ENCODE measurements at regions not wholly inside any gene's neighbourhood (a gene's known extent, or its start where the extent isn't known, plus 50 kb on each side); places are given as distances from the start of the nearest gene placed in this dataset.
"Not testable (repeated sequence)": the region's sequence is repeated elsewhere in the genome, so short reads cannot be mapped to it uniquely, and the experiment has no call there.

DNA sequence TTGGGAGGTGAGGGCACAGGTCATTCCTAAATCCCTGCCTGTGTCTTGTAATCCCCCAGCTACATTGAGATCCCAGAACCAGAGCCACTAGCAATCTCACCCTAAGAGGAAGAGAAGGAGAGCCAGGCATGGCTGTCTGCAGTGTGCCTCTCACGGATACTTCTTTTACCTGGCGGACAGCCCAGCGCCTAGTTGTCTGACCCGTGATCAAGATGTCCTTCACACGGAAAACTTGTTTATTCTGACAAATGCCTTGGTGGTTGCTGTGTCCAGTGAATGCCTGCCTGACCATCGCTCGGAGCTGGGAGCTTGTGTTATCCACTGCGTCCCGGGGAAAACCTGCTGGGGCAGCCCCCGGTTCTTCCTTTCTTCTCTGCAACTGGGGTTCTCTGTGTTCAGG, 140.5 kb upstream of the WSCD1 start:
- Histone ChIP-seq H3K9me3 (no peaks in the 10 kb centered on the region), H3K4me1 (no peaks in the 10 kb centered on the region), H3K27me3 (no peaks in the 10 kb centered on the region), H3K36me3 (no peaks in the 10 kb centered on the region), H3K4me3 (ENCODE audit: low read depth, low read length) (no peak overlapping the region)
- DNase-seq, result no peak
- no peak for TF ChIP-seq CTCF (IDR thresholded peaks at IDR 0.05; ENCODE audit: low read depth, low read length)

GRCh38 chr17:5930555-5930954, 139.6 kb upstream of the WSCD1 start:
- H3K4me3 ChIP-seq (ENCODE audit: low read depth, low read length); DNase-seq; H3K27me3 ChIP-seq; H3K9me3 ChIP-seq; H3K4me1 ChIP-seq; H3K36me3 ChIP-seq: not testable (repeated sequence)

DNA sequence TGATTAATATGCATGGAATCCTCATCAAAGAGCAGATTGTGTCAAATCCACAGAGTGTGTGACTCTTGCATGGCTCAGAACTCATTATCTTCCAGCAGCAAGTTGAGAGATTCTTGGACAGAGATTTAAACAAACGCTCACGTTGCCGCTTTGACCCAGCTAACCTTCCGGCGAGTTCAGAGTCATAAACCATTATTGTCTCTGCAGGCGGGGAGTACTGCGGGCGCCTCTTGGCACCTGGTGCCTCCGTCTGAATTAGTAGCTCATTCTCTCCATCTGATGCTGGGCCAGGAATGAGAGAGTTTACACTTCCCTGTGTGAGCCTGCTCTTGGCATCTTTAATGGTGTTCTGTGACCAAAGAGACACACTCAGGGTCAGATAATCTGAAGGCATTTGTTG, 138.6 kb upstream of the WSCD1 start:
- H3K36me3 ChIP-seq, result no peaks in the 10 kb centered on the region
- H3K4me3 ChIP-seq (ENCODE audit: low read depth, low read length), result no peak overlapping the region
- no peaks in the 10 kb centered on the region for H3K9me3 ChIP-seq
- H3K4me1 ChIP-seq, result no peaks in the 10 kb centered on the region
- no peak for DNase-seq
- TF ChIP-seq CTCF (IDR thresholded peaks at IDR 0.05; ENCODE audit: low read depth, low read length), result no peak
- H3K27me3 ChIP-seq, result no peaks in the 10 kb centered on the region

DNA sequence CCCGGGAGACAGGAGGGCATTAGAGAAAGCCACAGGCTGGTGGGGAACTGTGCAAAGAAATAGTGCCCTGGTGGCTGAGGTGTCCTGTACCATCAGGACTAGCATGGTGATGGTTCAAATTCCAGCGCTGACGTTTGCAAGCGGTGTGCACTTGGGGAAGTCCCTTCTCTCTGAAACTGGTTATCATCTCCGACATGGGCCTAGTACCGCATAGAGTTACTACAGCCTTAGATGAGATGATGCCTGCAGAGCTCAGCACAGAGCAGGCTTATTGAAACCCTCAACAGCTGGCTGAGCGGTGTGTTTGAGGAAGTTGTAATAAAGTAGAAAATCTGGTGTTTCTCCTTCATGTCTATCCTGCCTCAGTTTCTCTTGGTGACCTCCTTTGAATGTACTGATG, 136.7 kb upstream of the WSCD1 start:
- TF ChIP-seq CTCF (IDR thresholded peaks at IDR 0.05; ENCODE audit: low read depth, low read length), result no peak
- Histone ChIP-seq H3K27me3 (no peaks in the 10 kb centered on the region), H3K4me1 (no peaks in the 10 kb centered on the region), H3K9me3 (no peaks in the 10 kb centered on the region), H3K4me3 (ENCODE audit: low read depth, low read length) (no peak overlapping the region), H3K36me3 (no peaks in the 10 kb centered on the region)
- DNase-seq, result no peak

DNA sequence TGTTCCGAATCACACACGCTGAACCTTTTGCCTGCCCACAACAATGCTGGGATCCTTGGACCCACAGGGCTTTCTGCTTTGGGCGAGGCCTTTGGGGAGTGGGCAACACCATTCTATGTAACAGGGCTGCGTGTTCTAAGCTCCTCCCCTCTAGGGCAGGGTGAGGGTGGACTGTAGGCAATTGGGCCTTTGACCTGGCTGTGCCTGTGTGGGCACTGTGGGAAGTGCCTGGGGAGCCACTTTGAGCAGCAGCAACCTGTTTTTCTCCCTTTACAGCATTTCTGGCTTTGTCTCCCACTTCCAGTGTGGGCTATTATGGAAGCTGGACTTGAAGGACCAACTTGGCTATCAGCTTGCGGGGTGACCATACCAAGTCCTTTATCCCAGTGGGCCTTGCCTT, 128.9 kb upstream of the WSCD1 start:
- Histone ChIP-seq H3K27me3 (no peaks in the 10 kb centered on the region), H3K36me3 (no peaks in the 10 kb centered on the region), H3K9me3 (no peaks in the 10 kb centered on the region), H3K4me3 (ENCODE audit: low read depth, low read length) (no peak overlapping the region), H3K4me1 (no peaks in the 10 kb centered on the region)
- no peak for TF ChIP-seq CTCF (IDR thresholded peaks at IDR 0.05; ENCODE audit: low read depth, low read length)
- DNase-seq, result no peak

DNA sequence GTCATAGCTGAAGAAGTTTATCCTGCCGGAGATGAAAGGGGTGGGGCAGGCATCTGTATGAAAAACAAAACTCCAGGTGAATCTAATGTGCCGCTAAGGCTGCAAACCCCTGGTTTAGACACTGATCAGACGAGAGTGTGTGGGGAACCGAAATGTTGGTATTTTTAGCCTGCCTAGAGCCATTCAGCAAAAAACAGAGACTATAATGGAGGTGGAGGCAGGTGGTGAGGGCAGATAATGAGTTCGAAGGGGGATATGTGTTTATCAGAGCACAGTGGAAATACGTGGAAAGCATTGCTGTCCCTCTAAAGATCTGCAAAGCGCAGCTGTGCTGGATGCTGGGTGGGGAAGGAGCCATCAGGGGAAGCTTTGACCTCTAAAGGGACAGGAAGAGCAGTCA, 127.5 kb upstream of the WSCD1 start:
- H3K27me3 ChIP-seq, result no peaks in the 10 kb centered on the region
- H3K4me3 ChIP-seq (ENCODE audit: low read depth, low read length), result no peak overlapping the region
- H3K36me3 ChIP-seq, result no peaks in the 10 kb centered on the region
- no peak for DNase-seq
- no peak for TF ChIP-seq CTCF (IDR thresholded peaks at IDR 0.05; ENCODE audit: low read depth, low read length)
- H3K9me3 ChIP-seq, result no peaks in the 10 kb centered on the region
- H3K4me1 ChIP-seq, result no peaks in the 10 kb centered on the region

DNA sequence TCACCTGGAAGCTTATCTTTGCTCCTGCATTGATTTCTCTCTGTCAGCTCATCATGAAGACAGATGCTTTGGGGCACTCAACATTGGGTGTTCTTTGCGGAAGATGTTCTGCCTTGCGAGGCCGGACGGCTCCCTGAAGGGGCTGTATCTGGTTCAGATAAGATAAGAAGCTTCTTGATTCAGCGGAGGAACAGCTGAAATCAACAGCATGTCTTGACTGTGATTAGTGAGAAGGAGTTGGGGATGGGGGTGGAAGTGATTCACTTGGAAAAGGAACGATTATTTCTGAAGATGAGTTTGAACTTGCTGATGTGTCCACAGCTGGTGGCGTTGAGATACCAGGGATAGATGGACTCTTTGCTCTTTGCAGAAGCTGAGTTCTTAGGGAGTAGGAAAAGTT, 126.9 kb upstream of the WSCD1 start:
- no peaks in the 10 kb centered on the region for H3K27me3 ChIP-seq
- no peaks in the 10 kb centered on the region for H3K4me1 ChIP-seq
- H3K9me3 ChIP-seq, result no peaks in the 10 kb centered on the region
- DNase-seq, result no peak
- no peak overlapping the region for H3K4me3 ChIP-seq (ENCODE audit: low read depth, low read length)
- no peak for TF ChIP-seq CTCF (IDR thresholded peaks at IDR 0.05; ENCODE audit: low read depth, low read length)
- H3K36me3 ChIP-seq, result no peaks in the 10 kb centered on the region
